Heart left ventricle (tissue), 16 donors: ENCODE measurements at regions not wholly inside any gene's neighbourhood (a gene's known extent, or its start where the extent isn't known, plus 50 kb on each side); places are given as distances from the start of the nearest gene placed in this dataset.

Experiments
- ATAC-seq, 4 donors: fragments of 200-7000 bp; cut with Tn5 transposase; one replicate each; pipeline ENCODE4 v1.9.1; 2020 to 2022; ENCODE audit warnings: moderate library complexity in 4 of 4, mild to moderate bottlenecking in 3 of 4, moderate number of reproducible peaks in 1 of 4
- DNase-seq, 5 donors: peaks; one replicate each; pipeline ENCODE4 v3.0.0-alpha.2; 2020
- H3K27ac ChIP-seq, 12 donors: fragments of 200-600 bp; sonication (generic) in 4 of 12; one replicate each; pipeline versions ENCODE4 v1.5.0 to v1.8.0; 2016 to 2022; ENCODE audit warnings: mild to moderate bottlenecking in 2 of 12
- H3K27me3 ChIP-seq, 9 donors: fragments of 200-600 bp; sonication (generic) in 2 of 9; one replicate each; pipeline versions ENCODE4 v1.5.1 to v1.8.0; 2016 to 2022; ENCODE audit warnings: mild to moderate bottlenecking in 3 of 9
- H3K36me3 ChIP-seq, 9 donors: fragments of 200-600 bp; sonication (generic) in 2 of 9; one replicate each; pipeline versions ENCODE4 v1.5.0 to v1.8.0; 2018 to 2022; ENCODE audit warnings: mild to moderate bottlenecking in 2 of 9
- H3K4me1 ChIP-seq, 12 donors: fragments of 200-600 bp; sonication (generic) in 4 of 12; one replicate each; pipeline versions ENCODE4 v1.5.0 to v1.8.0; 2016 to 2022; ENCODE audit warnings: mild to moderate bottlenecking in 3 of 12
- H3K4me3 ChIP-seq, 12 donors: fragments of 200-600 bp; sonication (generic) in 4 of 12; one replicate each; pipeline versions ENCODE4 v1.5.0 to v1.8.0; 2017 to 2022; ENCODE audit warnings: mild to moderate bottlenecking in 9 of 12, moderate library complexity in 4 of 12
- H3K9me3 ChIP-seq, 12 donors: fragments of 200-600 bp; sonication (generic) in 4 of 12; one replicate each; pipeline versions ENCODE4 v1.5.0 to v1.8.0; 2016 to 2022; ENCODE audit warnings: mild to moderate bottlenecking in 1 of 12
- CTCF ChIP-seq, 12 donors: fragments of 200-600 bp; sonication (generic) in 4 of 12; IDR thresholded peaks; one replicate each; pipeline versions ENCODE4 v1.5.0 to v1.8.0; 2018 to 2022; ENCODE audit warnings: antibody characterized with exemption in 12 of 12, mild to moderate bottlenecking in 5 of 12
- POLR2A ChIP-seq, 2 donors: fragments of 450-650 bp; IDR thresholded peaks; one replicate each; pipeline ENCODE4 v1.6.1; 2017; ENCODE audit warnings: antibody characterized with exemption in 2 of 2, mild to moderate bottlenecking in 2 of 2, moderate library complexity in 2 of 2
- WGBS, 4 donors: extraction: QIAGEN DNeasy Blood & Tissue Kit in 2 of 4; methylation state at CpG; one replicate each; pipeline versions ENCODE4 v1.1.5 to v1.1.7; 2013 to 2018; 5-methylcytosine and 5-hydroxymethylcytosine counted together
- intact Hi-C, 10 donors: fragments of 100-400 bp; cut with DNase I; formaldehyde crosslinking; loops; one replicate each; pipeline versions ENCODE4 v1.11.1 to v1.14.2; 2022
- donor health status: ischemic (EF 13 %, LVEDD 7.1; RV severe dilation, severe dysfunction).
- donor health status: healthy with polysubstance abuse.
- donor health status: DM: no; HTN: yes; CAD: no.
- donor health status: DM: no; HTN: no; CAD: no.
- donor health status: ischemic (EF 25% LVEDD 6.9; RV normal size, moderate dysfunction).
- donor health status: ischemic (EF 25% LVEDD 5.7; RV mildly dilated, moderate dysfunction).
- donor health status: healthy.
- donor health status: DM: yes; HTN: yes; CAD: no.
- donor health status: ischemic (EF 35%, LVEDD 5.7; RV mildly dilated, moderate dysfunction).
- donor health status: nonischemic (EF 11% LVEDD 7.7; RV severe dilation, severe dysfunction).
- donor health status: DM: yes; HTN: yes; CAD: no.
- donor health status: PGD.
- donor health status: ischemic (EF 29% LVEDD 5.4; RV normal size, mild dysfunction).
- donor health status: nonischemic (EF 23%, LVEDD 6.1; RV moderate dilation, normal function).

DNA sequence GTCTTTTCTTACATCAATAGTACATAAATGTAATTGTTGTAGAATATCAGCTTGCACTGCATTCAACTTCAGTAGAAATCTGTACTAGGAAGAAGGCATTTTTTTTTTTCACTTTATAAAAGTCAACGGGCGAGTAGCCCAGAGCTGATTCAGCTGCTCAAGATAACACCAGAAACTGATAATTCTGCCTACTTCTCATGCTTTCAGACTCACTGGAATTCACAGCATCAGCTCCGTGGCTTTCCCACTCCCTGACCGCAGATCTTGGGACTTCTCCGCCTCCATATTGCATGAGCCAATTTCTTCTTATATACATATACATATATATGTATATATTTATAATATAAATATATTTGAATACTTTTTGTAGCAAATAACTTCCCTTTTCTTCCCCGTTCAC lies 263.1 kb upstream of the RXFP2 start:
- Histone ChIP-seq H3K36me3 (no peaks in the 10 kb centered on the region), H3K4me1 (peaks cover 0 to 17% (median 0%) of the 10 kb centered on the region in 12 donors), H3K27me3 (peaks cover 0 to 4% (median 0%) of the 10 kb centered on the region in 9 donors), H3K27ac (no peak overlapping the region), H3K9me3 (no peaks in the 10 kb centered on the region), H3K4me3 (no peak overlapping the region)
- intact Hi-C loops: no loop called here
- DNase-seq (peak in 1 of 5 donors; percentile 33), ATAC-seq (peak in 1 of 4 donors; percentile 47)
- WGBS, 4 donors: 16 to 22% (median 21%) methylated on average over 6 of the region's 6 CpGs
- TF ChIP-seq POLR2A (IDR thresholded peaks at IDR 0.05) (no peak), CTCF (IDR thresholded peaks at IDR 0.05) (no peak)

- H3K4me3 ChIP-seq: no peak overlapping the region
- no peaks in the 10 kb centered on the region for H3K36me3 ChIP-seq
- ATAC-seq (no peak), DNase-seq (no peak)
- TF ChIP-seq CTCF (IDR thresholded peaks at IDR 0.05) (peak in 2 of 12 donors; percentile 11 to 19), POLR2A (IDR thresholded peaks at IDR 0.05) (no peak)
- H3K27me3 ChIP-seq: peaks cover 0 to 4% (median 0%) of the 10 kb centered on the region in 9 donors
- H3K9me3 ChIP-seq: no peaks in the 10 kb centered on the region
- H3K27ac ChIP-seq: no peak overlapping the region
- intact Hi-C loops: no loop called here
- peaks cover 0 to 17% (median 0%) of the 10 kb centered on the region in 12 donors for H3K4me1 ChIP-seq
- 12 to 37% (median 26%) methylated on average over 2 of the region's 2 CpGs for WGBS, 4 donors
Observed at GRCh38 chr13:31476753-31477152, 262.6 kb upstream of the RXFP2 start.

DNA sequence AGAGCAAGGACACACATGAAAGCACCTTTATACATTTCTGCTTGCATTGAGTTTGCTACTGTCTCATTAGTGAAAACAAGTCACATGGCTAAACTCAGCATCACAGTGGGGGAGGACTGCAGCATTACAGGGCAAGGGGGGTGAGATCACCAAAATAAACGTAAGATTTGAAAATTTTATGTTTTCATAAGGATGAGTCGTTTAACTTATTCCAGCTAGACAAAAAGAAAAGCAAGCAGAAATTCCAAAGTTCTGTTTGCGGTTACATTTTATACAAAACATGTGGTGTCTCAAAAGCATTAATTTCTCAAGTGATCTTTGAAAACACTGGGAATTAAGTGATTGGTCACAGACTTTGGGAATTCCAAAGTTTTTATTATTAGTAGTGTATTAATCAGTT lies 261.4 kb upstream of the RXFP2 start:
- Histone ChIP-seq H3K4me3 (no peak overlapping the region), H3K36me3 (no peaks in the 10 kb centered on the region), H3K27me3 (peaks cover 0 to 4% (median 0%) of the 10 kb centered on the region in 9 donors), H3K27ac (no peak overlapping the region), H3K9me3 (no peaks in the 10 kb centered on the region), H3K4me1 (peaks cover 0 to 17% (median 0%) of the 10 kb centered on the region in 12 donors)
- ATAC-seq: no peak
- intact Hi-C loops: no loop called here
- no peak for TF ChIP-seq CTCF (IDR thresholded peaks at IDR 0.05)
- DNase-seq: no peak
- 76 to 83% (median 77%) methylated on average over 3 of the region's 3 CpGs for WGBS, 4 donors

DNA sequence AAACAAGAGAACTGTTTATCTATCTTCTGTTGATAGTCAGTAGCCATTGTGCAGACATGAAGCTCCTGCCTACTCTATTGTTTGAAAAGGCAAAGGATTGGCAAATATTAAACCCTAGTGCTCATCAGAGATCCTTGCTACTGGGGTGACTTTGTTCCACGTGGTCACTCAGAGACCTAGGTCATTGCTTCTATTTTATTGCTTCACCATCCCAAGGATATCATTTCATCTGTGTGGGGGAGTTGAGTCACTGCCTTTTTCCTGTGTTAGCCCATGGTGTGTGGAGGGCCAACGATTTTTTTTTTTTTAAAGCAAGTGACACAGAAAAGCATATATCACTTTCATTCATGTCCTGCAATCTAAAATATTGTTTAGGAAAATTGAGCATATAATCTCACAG lies 254.1 kb upstream of the RXFP2 start:
- no peak for TF ChIP-seq POLR2A (IDR thresholded peaks at IDR 0.05)
- no peak for TF ChIP-seq CTCF (IDR thresholded peaks at IDR 0.05)

More for the DNA sequence above, 254.1 kb upstream of the RXFP2 start:
- Histone ChIP-seq H3K27me3 (no peaks in the 10 kb centered on the region), H3K27ac (no peak overlapping the region), H3K4me3 (no peak overlapping the region), H3K36me3 (no peaks in the 10 kb centered on the region), H3K4me1 (peaks cover 0 to 7% (median 0%) of the 10 kb centered on the region in 12 donors), H3K9me3 (no peaks in the 10 kb centered on the region)
- intact Hi-C loops: no loop called here
- 43 to 58% (median 51%) methylated on average over 2 of the region's 2 CpGs for WGBS, 4 donors
- ATAC-seq (no peak), DNase-seq (no peak)
